Upper lobe of left lung (tissue), 6 donors: ENCODE measurements at regions not wholly inside any gene's neighbourhood (a gene's known extent, or its start where the extent isn't known, plus 50 kb on each side); places are given as distances from the start of the nearest gene placed in this dataset.

Experiments
- ATAC-seq, 2 donors: fragments of 200-7000 bp; cut with Tn5 transposase; one replicate each; pipeline ENCODE4 v1.9.1; 2022; ENCODE audit warnings: mild to moderate bottlenecking in 2 of 2, moderate library complexity in 2 of 2; ENCODE audit not compliant: low FRiP score in 2 of 2
- DNase-seq, 2 donors: peaks; one replicate each; pipeline ENCODE4 v3.0.0-alpha.2; 2019 to 2020
- H3K27ac ChIP-seq, 4 donors: fragments of 200-600 bp; sonication (generic); one replicate each; pipeline ENCODE4 v1.5.1; 2016 to 2019
- H3K27me3 ChIP-seq, 4 donors: fragments of 200-600 bp; sonication (generic); one replicate each; pipeline ENCODE4 v1.5.1; 2017 to 2019
- H3K36me3 ChIP-seq, 4 donors: fragments of 200-600 bp; sonication (generic); one replicate each; pipeline ENCODE4 v1.5.1; 2016 to 2019
- H3K4me1 ChIP-seq, 4 donors: fragments of 200-600 bp; sonication (generic); one replicate each; pipeline ENCODE4 v1.5.1; 2018 to 2019
- H3K4me3 ChIP-seq, 4 donors: fragments of 200-600 bp; sonication (generic); one replicate each; pipeline ENCODE4 v1.5.1; 2017 to 2019; ENCODE audit warnings: mild to moderate bottlenecking in 2 of 4, moderate library complexity in 1 of 4
- H3K9me3 ChIP-seq, 4 donors: fragments of 200-600 bp; sonication (generic); one replicate each; pipeline ENCODE4 v1.5.1; 2018 to 2019
- EP300 ChIP-seq, 4 donors: sonication (generic); formaldehyde crosslinking; IDR thresholded peaks; one replicate each; pipeline ENCODE4 v1.5.1; 2017; ENCODE audit warnings: antibody characterized with exemption in 4 of 4, control low read depth in 2 of 4
- POLR2A ChIP-seq, 4 donors: fragments of 450-650 bp; IDR thresholded peaks; one replicate each; pipeline ENCODE4 v1.5.1; 2016 to 2017; ENCODE audit warnings: antibody characterized with exemption in 4 of 4, mild to moderate bottlenecking in 2 of 4
- POLR2AphosphoS5 ChIP-seq, 2 donors: sonication (generic); formaldehyde crosslinking; IDR thresholded peaks; one replicate each; pipeline ENCODE4 v1.5.1; 2017; ENCODE audit warnings: antibody characterized with exemption in 2 of 2
- WGBS, 2 donors: methylation state at CpG; one replicate each; pipeline ENCODE4 v1.1.5; 2017 to 2018; 5-methylcytosine and 5-hydroxymethylcytosine counted together
- TF ChIP-seq, protein P1 (sequence below), 6 experiments: fragments of 450-650 bp in 4 of 6; fragments of 200-600 bp in 2 of 6; sonication (generic) in 2 of 6; IDR thresholded peaks; one replicate each; pipeline ENCODE4 v1.5.1; 2016 to 2019; ENCODE audit warnings: antibody characterized with exemption in 6 of 6
- donor health status: DM: no; HTN: no; CAD: no; lungs with moderate emphysema.
- donor health status: DM: no; HTN: yes; CAD: no; lungs with severe emphysema.

DNA sequence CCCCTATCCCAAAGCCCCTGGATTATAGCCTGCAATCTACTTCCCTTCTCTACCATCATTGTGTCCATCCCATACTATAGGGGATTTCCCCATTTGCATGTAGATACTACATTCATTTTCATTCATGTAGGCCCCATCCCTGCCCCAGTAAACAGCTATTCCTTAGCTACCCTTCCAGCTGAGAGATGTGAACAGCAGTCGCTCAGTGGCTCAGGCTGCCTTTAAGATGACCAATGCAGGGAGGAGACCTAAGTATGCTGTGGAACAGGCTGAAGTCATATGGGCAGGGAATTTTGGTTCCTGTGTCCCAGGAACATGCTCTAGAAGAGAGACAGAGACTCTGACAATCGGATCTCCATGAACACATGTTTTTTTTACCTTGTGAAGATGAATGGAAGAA is 481.2 kb upstream of the SYT1 start:
- TF ChIP-seq POLR2AphosphoS5 (IDR thresholded peaks at IDR 0.05) (no peak), EP300 (IDR thresholded peaks at IDR 0.05) (no peak), POLR2A (IDR thresholded peaks at IDR 0.05) (no peak)
- TF ChIP-seq, protein P1, sequence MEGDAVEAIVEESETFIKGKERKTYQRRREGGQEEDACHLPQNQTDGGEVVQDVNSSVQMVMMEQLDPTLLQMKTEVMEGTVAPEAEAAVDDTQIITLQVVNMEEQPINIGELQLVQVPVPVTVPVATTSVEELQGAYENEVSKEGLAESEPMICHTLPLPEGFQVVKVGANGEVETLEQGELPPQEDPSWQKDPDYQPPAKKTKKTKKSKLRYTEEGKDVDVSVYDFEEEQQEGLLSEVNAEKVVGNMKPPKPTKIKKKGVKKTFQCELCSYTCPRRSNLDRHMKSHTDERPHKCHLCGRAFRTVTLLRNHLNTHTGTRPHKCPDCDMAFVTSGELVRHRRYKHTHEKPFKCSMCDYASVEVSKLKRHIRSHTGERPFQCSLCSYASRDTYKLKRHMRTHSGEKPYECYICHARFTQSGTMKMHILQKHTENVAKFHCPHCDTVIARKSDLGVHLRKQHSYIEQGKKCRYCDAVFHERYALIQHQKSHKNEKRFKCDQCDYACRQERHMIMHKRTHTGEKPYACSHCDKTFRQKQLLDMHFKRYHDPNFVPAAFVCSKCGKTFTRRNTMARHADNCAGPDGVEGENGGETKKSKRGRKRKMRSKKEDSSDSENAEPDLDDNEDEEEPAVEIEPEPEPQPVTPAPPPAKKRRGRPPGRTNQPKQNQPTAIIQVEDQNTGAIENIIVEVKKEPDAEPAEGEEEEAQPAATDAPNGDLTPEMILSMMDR (IDR thresholded peaks at IDR 0.05) = no peak
- DNase-seq = no peak
- Histone ChIP-seq H3K36me3 (no peaks in the 10 kb centered on the region), H3K27me3 (no peaks in the 10 kb centered on the region), H3K4me3 (no peak overlapping the region), H3K4me1 (no peaks in the 10 kb centered on the region), H3K27ac (no peak overlapping the region), H3K9me3 (peaks cover 0 to 9% (median 6%) of the 10 kb centered on the region in 4 donors)
- 82 to 91% methylated on average over 2 of the region's 2 CpGs for WGBS, 2 donors
- no peak for ATAC-seq

GRCh38 chr12:78384541-78384940 is 480.0 kb upstream of the SYT1 start:
- Histone ChIP-seq H3K27me3 (no peaks in the 10 kb centered on the region), H3K4me1 (no peaks in the 10 kb centered on the region), H3K36me3 (no peaks in the 10 kb centered on the region), H3K4me3 (no peak overlapping the region), H3K9me3 (no peaks in the 10 kb centered on the region), H3K27ac (no peak overlapping the region)
- no peak for ATAC-seq
- no peak for TF ChIP-seq POLR2A (IDR thresholded peaks at IDR 0.05)
- TF ChIP-seq, protein P1 (IDR thresholded peaks at IDR 0.05) = no peak
- no peak for TF ChIP-seq POLR2AphosphoS5 (IDR thresholded peaks at IDR 0.05)
- no peak for TF ChIP-seq EP300 (IDR thresholded peaks at IDR 0.05)
- no peak for DNase-seq
- WGBS, 2 donors = 88 to 91% methylated on average over 6 of the region's 6 CpGs

GRCh38 chr12:78385541-78385940 is 479.0 kb upstream of the SYT1 start:
- 74 to 82% methylated on average over 2 of the region's 2 CpGs for WGBS, 2 donors
- H3K4me3 ChIP-seq = no peak overlapping the region
- TF ChIP-seq POLR2AphosphoS5 (IDR thresholded peaks at IDR 0.05) (no peak), EP300 (IDR thresholded peaks at IDR 0.05) (no peak), POLR2A (IDR thresholded peaks at IDR 0.05) (no peak)
- TF ChIP-seq, protein P1 (IDR thresholded peaks at IDR 0.05) = no peak
- no peak for ATAC-seq
- H3K9me3 ChIP-seq = no peaks in the 10 kb centered on the region
- no peak overlapping the region for H3K27ac ChIP-seq
- H3K36me3 ChIP-seq = no peaks in the 10 kb centered on the region
- H3K4me1 ChIP-seq = no peaks in the 10 kb centered on the region
- DNase-seq = no peak
- H3K27me3 ChIP-seq = no peaks in the 10 kb centered on the region

DNA sequence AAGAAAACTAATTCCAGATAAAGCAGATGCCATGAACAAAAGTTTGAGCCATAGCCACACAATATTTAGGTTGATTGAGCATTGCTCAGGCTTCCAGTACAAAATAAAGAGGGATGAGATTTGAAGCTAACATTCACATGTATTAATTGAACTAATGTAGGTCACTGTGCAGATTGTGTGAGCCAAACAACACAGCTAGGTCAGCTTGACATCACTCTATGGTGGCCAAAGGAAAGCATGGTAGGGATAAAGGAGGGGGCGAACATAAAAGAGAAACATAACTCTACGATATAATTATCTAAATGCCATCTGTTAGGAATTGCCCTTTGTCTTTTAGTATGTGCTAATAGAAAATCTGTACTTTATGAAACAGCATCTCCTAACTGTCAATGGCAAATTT is 477.7 kb upstream of the SYT1 start:
- WGBS, 2 donors = 92 to 98% methylated on average over 2 of the region's 2 CpGs
- Histone ChIP-seq H3K9me3 (no peaks in the 10 kb centered on the region), H3K27me3 (no peaks in the 10 kb centered on the region), H3K4me1 (no peaks in the 10 kb centered on the region), H3K36me3 (no peaks in the 10 kb centered on the region), H3K4me3 (no peak overlapping the region), H3K27ac (no peak overlapping the region)
- DNase-seq = no peak
- no peak for ATAC-seq
- TF ChIP-seq EP300 (IDR thresholded peaks at IDR 0.05) (no peak), POLR2AphosphoS5 (IDR thresholded peaks at IDR 0.05) (no peak), POLR2A (IDR thresholded peaks at IDR 0.05) (no peak)
- TF ChIP-seq, protein P1 (IDR thresholded peaks at IDR 0.05) = no peak

GRCh38 chr12:78387721-78388120 is 476.9 kb upstream of the SYT1 start:
- ATAC-seq (no peak), DNase-seq (no peak)
- Histone ChIP-seq H3K27me3 (no peaks in the 10 kb centered on the region), H3K36me3 (no peaks in the 10 kb centered on the region), H3K4me3 (no peak overlapping the region), H3K4me1 (no peaks in the 10 kb centered on the region), H3K27ac (no peak overlapping the region), H3K9me3 (no peaks in the 10 kb centered on the region)
- no peak for TF ChIP-seq POLR2AphosphoS5 (IDR thresholded peaks at IDR 0.05)
- TF ChIP-seq, protein P1 (IDR thresholded peaks at IDR 0.05) = no peak
- no peak for TF ChIP-seq POLR2A (IDR thresholded peaks at IDR 0.05)
- no peak for TF ChIP-seq EP300 (IDR thresholded peaks at IDR 0.05)
